NT2/D1 (cell line): ENCODE measurements at regions not wholly inside any gene's neighbourhood (a gene's known extent, or its start where the extent isn't known, plus 50 kb on each side); places are given as distances from the start of the nearest gene placed in this dataset.

Experiments used
- SUZ12 ChIP-seq: IDR thresholded peaks from 2 replicates; pipeline ENCODE4 v1.6.1; 2011; ENCODE audit not compliant: insufficient read length, insufficient read depth; ENCODE audit errors: extremely low read depth
- YY1 ChIP-seq: IDR thresholded peaks from 2 replicates; pipeline ENCODE4 v1.6.1; 2011; ENCODE audit not compliant: insufficient read length, insufficient read depth
- ZNF274 ChIP-seq: IDR thresholded peaks from 2 replicates; pipeline ENCODE4 v1.6.1; 2011; ENCODE audit warnings: mild to moderate bottlenecking, low read depth, low read length

DNA sequence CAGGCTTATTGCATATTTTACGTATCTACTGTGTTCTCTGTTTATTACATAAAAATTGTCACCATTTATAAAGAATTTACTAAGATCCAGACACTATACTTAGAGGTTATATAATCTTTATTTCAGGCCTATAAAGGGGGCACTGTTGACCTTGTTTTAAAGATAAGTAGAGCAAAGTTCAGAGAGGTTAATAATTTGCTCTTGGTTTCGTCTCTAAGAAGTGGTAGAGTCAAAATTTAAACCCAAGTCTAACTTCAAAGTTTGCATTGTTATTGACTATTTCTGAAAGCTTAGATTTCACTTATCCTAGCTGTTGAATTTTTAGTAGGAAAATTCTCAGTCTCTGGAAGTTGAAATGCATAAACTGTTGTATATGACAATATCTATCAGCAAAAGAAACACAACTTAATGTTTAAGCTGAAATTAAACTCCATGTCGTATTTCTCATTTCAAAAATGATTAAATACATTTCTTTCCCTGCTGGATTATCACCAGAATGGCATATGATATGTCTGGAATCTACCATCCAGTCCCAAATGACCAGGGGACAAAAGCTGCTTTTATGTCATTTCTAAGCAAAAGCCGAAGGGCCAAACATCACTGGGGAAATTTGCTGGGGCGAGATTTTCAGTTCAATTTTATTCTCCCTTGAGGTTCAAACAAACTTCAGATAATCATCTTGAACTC is 138.4 kb downstream of the SLC7A11 start:
- no peak for TF ChIP-seq ZNF274
- no peak for TF ChIP-seq SUZ12
- no peak for TF ChIP-seq YY1
